ENCODE measurements at regions not wholly inside any gene's neighbourhood (a gene's known extent, or its start where the extent isn't known, plus 50 kb on each side); places are given as distances from the start of the nearest gene placed in this dataset.

DNA sequence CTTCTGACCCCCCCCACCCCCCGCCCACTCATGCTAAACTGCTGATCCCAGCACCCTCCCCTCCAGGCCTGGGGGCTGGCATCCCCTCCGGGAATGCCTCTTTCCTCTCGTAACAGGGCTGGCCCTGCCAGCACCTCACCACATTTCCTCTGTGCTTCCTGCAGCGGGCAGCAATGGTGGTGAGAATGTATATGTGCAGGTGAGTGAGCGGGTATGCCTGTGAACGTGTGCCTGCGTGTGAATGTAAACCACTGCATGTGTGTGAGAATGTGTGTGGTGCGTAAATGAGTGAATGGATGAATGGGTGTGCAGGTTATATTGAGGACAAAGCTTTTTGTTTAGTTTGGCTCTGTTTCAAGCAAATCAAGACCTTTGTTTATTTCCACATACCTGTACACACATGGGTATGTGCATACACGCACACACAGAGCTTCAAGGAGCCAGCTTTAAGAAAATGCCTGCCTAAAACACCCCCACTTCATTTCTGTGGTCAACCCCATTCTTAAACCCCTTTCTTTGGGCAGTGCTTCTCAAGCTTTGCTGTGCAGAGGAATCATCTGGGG lies 95.7 kb upstream of the SHB start:
- H3K27me3 ChIP-seq (ENCODE audit: insufficient read depth, low read length): no peaks in the 10 kb centered on the region
- H3K27ac ChIP-seq (ENCODE audit: low read depth, low read length, poor library complexity, severe bottlenecking): no peak overlapping the region
- TF ChIP-seq CTCF (IDR thresholded peaks at IDR 0.05; ENCODE audit: low read length) (no peak), EZH2 (IDR thresholded peaks at IDR 0.05; ENCODE audit: borderline replicate concordance, low read length) (no peak)
- no peaks in the 10 kb centered on the region for H3F3A ChIP-seq (ENCODE audit: insufficient read depth, low read length)
- no peaks in the 10 kb centered on the region; the same call in 1 of the 2 replicates for H3K9me3 ChIP-seq (ENCODE audit: low read length)
- H3K4me1 ChIP-seq (ENCODE audit: insufficient read depth, low read length, severe bottlenecking): no peaks in the 10 kb centered on the region
- no peak overlapping the region for H3K4me3 ChIP-seq (ENCODE audit: low read depth, low read length, poor library complexity, severe bottlenecking)
- no peaks in the 10 kb centered on the region for H4K20me1 ChIP-seq (ENCODE audit: insufficient read depth, low read length)
- H3K9ac ChIP-seq (ENCODE audit: low read length): no peak overlapping the region
- H3K4me2 ChIP-seq (ENCODE audit: low read length): no peak overlapping the region
- H3K79me2 ChIP-seq (ENCODE audit: insufficient read depth, low read length): no peaks in the 10 kb centered on the region
- no peak overlapping the region for H2AFZ ChIP-seq (ENCODE audit: low read length)
- no peaks in the 10 kb centered on the region for H3K36me3 ChIP-seq (ENCODE audit: insufficient read depth, low read length)
- no peaks in the 10 kb centered on the region for H3K9me2 ChIP-seq (ENCODE audit: low read depth, low read length)

DNA sequence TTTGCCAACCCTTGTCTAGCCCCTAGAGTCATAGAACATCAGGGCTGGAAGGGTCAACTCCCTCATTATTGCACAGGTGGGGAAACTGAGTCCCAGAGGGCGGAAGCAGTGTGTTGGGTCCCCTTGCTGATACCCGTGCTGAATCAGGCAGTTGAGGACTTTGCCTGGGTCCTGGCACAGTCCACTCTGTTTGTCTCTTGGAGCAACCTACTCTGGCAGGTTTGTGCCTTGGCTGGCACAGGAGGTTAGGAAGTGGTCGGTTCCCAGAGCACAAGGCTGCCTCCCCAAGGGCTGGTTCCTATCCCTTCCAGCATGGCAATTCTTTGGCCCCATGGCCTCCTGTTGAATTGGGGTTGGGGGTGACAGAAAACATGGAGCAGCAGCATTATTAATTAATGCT lies 94.5 kb upstream of the SHB start:
- Histone ChIP-seq H3K9ac (ENCODE audit: low read length) (no peak overlapping the region), H3K9me3 (ENCODE audit: low read length) (no peaks in the 10 kb centered on the region), H3K9me2 (ENCODE audit: low read depth, low read length) (no peaks in the 10 kb centered on the region), H3K4me2 (ENCODE audit: low read length) (no peak overlapping the region), H2AFZ (ENCODE audit: low read length) (no peak overlapping the region), H3F3A (ENCODE audit: insufficient read depth, low read length) (no peaks in the 10 kb centered on the region), H3K4me3 (ENCODE audit: low read depth, low read length, poor library complexity, severe bottlenecking) (no peak overlapping the region), H3K4me1 (ENCODE audit: insufficient read depth, low read length, severe bottlenecking) (no peaks in the 10 kb centered on the region), H3K27ac (ENCODE audit: low read depth, low read length, poor library complexity, severe bottlenecking) (no peak overlapping the region), H3K79me2 (ENCODE audit: insufficient read depth, low read length) (no peaks in the 10 kb centered on the region), H3K27me3 (ENCODE audit: insufficient read depth, low read length) (no peaks in the 10 kb centered on the region), H4K20me1 (ENCODE audit: insufficient read depth, low read length) (no peaks in the 10 kb centered on the region), H3K36me3 (ENCODE audit: insufficient read depth, low read length) (no peaks in the 10 kb centered on the region)
- no peak for TF ChIP-seq EZH2 (IDR thresholded peaks at IDR 0.05; ENCODE audit: borderline replicate concordance, low read length)
- TF ChIP-seq CTCF (IDR thresholded peaks at IDR 0.05; ENCODE audit: low read length): no peak

GRCh38 chr9:38162332-38163211 lies 93.5 kb upstream of the SHB start:
- Histone ChIP-seq H3K79me2 (ENCODE audit: insufficient read depth, low read length) (no peaks in the 10 kb centered on the region), H3F3A (ENCODE audit: insufficient read depth, low read length) (no peaks in the 10 kb centered on the region), H3K4me3 (ENCODE audit: low read depth, low read length, poor library complexity, severe bottlenecking) (no peak overlapping the region), H3K9me2 (ENCODE audit: low read depth, low read length) (no peaks in the 10 kb centered on the region), H3K4me1 (ENCODE audit: insufficient read depth, low read length, severe bottlenecking) (no peaks in the 10 kb centered on the region), H3K9me3 (ENCODE audit: low read length) (no peaks in the 10 kb centered on the region), H4K20me1 (ENCODE audit: insufficient read depth, low read length) (no peaks in the 10 kb centered on the region), H3K9ac (ENCODE audit: low read length) (no peak overlapping the region), H3K27ac (ENCODE audit: low read depth, low read length, poor library complexity, severe bottlenecking) (no peak overlapping the region), H3K27me3 (ENCODE audit: insufficient read depth, low read length) (no peaks in the 10 kb centered on the region), H3K4me2 (ENCODE audit: low read length) (no peak overlapping the region), H2AFZ (ENCODE audit: low read length) (no peak overlapping the region), H3K36me3 (ENCODE audit: insufficient read depth, low read length) (no peaks in the 10 kb centered on the region)
- TF ChIP-seq EZH2 (IDR thresholded peaks at IDR 0.05; ENCODE audit: borderline replicate concordance, low read length): no peak
- TF ChIP-seq CTCF (IDR thresholded peaks at IDR 0.05; ENCODE audit: low read length): no peak

Data from OCI-LY1 (cell line).